Stimulated activated CD8-positive, alpha-beta memory T cell treated with anti-CD3 and anti-CD28 coated beads, Interleukin-15, amount 100 ng/mL, for 24 hours (primary cell): ENCODE measurements at regions not wholly inside any gene's neighbourhood (a gene's known extent, or its start where the extent isn't known, plus 50 kb on each side); places are given as distances from the start of the nearest gene placed in this dataset.

Experiments used
- DNase-seq: peaks from one replicate; pipeline ENCODE4 v3.0.0-alpha.2; 2020; ENCODE audit warnings: low read depth

DNA sequence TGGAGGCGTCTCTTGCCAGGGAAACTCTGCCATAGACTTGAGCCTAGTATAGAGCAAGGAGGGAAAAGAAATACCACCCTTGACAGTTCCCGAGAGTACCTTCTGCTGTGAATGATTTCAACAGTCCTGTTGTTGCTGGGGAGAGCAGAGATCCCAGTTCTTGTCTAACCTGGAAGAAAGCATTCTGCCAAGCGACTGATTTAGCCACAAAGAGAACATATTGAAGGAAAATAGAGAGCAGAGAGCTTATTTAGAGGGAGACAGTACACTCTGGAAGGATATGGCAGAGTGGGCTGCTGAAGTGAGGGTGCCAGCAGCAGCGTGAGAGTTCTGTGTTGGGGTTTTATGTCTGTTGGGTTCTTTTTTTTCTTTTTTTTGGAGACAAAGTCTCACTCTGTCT, 966.9 kb upstream of the TMEM132C start:
- no peak for DNase-seq

DNA sequence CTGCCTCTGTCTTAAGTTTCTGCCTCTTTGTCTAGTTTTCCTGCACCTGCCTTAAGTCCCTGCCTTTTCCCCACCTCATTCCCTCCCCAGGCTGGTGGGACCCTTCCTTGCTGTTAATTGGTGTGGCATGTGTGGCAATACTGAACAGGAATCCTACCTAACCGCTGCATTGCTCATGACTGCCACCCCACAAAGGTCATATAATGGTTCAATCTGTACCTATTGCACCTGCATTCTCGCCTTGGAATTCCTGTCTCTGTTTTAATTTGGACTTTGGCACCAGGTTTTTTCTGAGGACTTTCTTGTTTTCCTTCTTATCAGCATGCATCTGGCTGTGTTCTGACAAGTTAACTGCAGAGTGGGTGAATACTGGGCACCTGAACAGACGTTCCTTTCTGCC, 966.2 kb upstream of the TMEM132C start:
- DNase-seq, result no peak

DNA sequence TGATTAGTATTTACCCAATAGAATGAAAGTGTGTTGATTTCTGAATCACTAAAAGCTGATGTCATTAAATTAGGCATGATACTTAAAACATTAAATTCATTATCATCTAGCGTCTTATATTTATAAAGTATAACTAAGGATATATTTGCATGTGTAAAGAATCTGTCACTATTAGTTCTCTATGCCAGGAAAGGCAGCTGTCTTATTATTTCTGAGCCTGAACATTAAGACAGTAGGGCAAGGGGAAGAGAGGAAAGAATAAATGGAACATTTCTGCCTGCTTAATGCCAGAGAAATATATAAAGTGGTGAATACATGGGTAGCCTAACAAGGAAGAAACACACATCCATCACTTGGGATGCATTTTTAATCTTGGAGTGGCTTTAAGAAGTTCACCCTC, 965.1 kb upstream of the TMEM132C start:
- no peak for DNase-seq

DNA sequence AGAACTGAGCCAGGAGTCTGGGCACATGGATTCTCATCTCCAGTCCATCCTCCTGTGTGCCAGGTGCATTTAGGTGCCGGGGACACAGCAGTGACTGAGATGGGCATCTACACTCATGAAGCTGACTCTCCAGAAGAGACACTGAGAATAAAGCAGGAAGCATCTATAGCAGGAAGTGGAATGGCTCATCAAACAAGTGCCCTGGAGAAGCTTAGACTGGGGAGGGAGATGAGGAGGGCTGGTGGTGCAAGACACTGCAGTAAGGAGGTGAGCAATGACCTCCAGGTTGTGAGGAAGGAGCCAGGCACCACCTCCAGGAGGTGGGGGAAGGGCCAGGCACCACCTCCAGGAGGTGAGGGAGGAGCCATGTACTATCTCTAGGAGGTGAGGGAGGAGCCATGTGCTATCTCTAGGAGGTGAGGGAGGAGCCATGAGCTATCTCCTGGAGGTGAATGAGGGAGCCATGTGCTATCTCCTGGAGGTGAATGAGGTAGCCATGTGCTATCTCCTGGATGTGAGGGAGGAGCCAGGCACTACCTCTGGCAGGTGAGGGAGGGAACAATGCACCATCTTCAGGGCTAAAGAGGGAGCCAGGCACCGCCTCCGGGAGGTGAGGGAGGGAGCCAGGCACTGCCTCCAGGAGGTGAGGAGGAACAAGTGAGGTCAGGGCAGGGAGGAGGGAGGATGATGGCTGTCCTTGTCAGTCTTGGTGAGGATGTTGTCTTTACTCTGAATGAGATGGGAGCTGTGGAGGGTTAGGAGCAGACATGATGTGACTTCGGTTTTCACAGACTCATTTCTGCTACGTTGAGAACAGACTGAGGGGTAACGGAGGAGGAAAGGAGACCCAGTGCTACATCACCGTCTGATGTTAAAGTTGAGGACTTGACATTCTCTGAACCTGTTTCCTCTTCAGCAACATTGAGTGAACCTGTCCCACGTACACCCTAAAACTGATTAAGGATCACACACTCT, 961.9 kb upstream of the TMEM132C start:
- no peak for DNase-seq

DNA sequence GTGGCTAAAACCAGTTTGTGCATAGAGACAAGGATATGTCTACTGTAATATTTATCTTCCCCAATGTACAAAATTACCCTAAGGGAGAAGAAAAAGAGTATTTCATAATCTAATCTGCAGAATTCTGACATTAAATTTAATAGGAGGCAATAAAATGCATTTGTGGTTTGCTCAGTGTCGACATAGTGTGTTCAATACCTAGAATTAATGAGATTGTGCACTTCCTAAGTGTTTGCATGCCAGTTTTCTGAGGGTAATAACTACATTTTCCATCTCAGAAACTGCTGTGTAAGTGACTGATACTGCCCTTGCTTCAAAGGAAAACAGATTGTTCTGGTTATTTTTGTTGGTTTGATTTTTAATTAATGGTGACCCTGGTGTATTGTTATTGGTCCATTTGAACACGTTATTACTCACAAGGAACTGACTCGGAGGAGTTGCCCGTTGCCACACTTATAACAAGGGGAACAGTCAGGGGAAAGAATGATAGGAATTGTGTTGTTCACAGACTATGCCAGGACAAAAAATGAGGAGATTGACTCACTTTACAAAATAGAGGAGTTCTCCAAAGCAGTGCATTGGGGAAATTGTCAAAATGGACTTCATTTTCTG, 960.3 kb upstream of the TMEM132C start:
- no peak for DNase-seq

DNA sequence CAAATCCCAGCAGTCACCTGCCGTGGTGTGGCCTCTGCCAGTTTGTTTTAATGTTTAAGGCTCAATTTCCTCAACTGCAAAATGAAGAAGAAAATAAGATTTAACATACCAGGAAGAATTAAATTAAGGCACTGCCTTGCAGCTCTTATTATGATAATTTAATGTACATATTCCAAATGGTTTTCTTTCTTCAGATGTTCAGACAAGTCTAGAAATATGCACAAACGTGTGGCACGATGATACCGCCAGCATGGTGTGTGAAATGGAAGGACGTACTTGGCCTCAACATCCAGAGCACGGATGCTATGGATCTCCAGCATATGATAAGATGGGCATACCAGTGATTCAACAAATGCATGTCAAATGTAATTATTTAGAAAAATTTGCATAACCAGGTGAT, 959.4 kb upstream of the TMEM132C start:
- no peak for DNase-seq

DNA sequence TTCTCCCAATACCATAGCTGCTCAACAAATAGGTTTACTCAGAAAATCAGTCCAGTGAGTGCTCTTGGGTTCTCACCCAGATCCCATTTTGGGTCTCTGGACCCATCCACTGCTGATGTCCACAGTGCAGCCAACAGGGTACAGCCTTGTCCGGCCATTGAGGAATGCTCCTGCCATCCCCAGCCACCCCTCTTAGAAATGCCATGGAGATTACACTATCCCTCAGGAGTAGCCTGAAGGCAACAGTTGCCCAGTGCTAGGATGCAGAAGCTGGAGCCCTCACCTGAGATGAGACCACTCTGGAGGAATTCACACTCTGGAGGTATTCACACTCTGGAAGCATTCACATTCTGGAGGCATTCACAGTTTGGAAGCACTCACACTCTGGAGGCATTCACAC, 958.8 kb upstream of the TMEM132C start:
- DNase-seq, result no peak

DNA sequence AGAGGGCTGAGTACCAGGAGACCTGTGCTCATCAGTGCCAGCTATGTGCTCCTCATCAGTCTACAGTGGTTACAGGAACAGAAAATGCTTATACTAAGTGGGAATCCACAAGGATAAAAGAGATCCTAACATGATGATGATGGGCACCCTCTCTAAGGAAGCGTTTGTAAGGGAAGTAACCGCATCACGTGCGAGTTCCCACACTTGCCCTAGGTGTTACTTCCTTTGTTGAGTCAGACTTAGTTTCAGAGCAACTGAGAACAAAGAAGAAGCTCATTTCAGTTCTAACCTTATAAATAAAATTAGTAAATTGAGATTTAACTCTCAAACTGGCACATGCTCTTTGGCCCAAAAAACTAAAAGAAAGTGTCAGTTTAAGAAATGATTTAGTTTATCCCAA, 956.4 kb upstream of the TMEM132C start:
- no peak for DNase-seq

DNA sequence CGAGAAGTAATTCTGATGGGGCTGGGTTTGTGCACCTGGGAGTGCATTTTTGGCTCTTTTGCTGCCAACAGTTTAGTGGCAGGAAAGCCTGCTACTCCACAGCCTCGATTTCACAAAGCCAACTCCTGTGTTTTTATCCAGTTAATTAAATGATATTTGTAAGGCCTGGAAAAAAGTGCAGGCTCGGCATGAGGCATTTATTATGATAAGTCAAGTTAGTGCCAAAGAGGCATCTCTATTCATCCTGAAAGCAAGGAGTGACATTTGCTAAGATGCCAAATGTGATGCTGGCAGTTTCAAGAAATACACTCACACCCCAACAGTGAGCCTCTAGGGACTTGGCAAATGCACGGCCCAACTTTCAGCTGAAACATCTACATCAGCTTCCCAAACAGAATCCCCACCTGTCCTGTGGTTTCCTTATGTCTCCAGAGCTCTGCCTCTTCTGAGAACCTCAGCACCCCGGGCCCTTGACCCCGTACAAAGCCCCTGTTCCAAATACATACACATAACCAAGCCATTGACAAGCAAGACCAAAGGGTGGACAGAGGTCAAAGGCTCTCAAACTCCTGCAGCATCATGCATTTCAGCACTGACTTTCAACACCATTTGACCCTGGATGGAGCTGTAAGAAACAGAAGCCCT, 955.1 kb upstream of the TMEM132C start:
- DNase-seq, result no peak

DNA sequence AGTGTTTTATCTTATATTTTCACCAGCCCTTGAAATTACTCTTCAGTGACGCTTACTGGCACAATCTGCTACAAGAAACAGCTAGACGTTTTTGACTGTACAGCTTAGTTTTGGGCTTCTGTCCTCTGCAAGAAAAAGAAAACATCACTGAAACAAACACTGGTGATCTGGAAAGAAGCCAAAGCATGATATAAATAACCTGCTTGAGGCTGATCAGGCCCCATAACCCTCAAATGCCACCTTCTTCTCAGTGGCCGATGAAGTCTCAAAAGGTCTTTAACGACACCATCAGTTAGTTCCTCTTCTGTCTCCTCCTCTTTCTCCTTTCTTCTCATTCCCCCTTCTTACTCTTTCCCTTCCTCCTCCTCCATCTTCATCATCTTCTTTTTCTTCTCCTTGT, 942.3 kb upstream of the TMEM132C start:
- no peak for DNase-seq

DNA sequence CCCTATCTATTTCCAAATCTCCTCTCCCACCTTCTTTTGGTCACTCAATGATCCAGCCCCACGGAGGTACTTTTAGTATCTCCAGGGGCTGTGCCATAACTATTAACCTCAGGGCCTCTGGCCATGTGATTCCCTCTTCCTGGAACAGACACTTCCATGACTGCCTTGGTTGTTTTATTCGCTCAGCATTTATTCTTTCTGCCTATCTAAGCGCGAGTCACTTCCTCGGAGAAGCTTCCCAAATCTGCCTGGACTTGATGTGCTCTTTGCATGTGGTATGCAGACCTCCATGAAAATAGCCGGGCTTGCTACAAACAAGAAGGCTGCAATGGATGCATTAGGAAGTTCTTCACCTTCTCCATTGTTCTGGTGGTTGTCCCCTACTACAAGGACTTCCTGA, 939.0 kb upstream of the TMEM132C start:
- DNase-seq, result no peak

DNA sequence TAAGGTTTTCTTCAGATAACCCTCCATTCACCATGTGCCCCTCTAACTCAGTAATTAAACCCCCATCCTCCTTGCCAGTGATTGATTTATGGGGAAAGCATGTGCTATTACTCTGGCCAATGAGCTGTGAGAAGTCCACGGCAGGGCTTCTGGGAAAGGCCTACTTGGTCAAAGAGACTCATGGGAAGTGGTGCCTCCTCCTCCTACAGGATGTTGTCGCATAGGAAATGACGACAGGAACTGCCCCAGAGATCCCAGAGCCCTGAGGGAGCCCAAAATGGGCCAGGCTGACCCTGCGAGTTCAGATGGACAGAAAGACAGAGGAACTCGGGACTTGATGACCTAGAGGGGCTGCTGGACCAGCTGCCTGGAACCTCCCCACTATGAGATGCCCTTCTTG, 938.1 kb upstream of the TMEM132C start:
- no peak for DNase-seq

DNA sequence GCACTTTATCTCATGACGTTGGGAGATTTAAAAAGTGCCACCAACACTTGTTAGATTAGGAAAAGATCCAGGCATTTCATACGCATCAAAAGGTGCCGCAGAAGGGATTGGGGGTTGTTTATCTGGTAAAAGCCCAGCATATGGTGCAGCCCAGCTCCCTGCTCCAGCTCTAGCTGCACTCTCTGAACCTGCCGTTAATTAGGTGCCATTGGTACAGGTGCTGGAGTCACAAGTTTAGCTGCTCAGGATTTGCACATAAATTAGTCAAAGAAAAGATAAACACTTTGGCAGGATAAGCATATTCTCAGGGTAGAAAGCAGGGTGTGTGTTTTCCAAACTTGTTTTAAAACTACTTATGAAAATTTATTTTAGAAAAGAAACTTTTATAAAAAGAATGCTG, 932.6 kb upstream of the TMEM132C start:
- no peak for DNase-seq

DNA sequence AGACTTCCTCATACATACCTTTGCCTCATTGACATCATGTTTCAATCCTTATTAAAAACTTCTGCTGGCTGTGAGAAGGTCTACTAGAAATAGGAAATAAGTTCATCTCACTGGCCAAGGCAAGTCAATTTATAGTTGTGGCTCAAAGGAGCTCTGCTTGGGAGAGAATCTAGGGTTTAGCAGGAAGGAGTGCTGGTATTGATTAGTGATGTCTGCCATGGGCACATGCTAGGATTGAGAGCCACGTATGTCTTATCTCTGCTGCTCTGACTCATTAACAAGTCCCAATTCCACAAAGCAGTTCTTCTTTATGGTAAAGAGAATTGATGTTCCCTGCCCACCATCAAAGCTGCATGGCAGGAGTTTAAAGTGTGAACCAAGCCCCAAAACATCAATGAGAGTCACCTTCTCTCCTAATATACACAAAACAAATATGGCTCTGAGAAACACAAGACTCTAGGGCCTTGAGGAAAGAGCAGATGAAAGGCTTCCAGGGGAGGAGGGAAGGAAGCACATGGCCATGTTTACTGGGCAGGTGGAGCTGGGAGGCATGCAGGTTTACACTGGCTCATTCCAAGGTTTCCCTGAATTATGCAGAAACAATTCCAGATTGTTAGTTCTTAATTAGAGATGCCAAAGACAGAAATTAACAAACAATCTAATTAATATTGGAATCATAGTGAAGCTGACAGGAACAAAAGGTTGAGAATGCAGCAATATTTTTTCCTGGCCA, 931.9 kb upstream of the TMEM132C start:
- no peak for DNase-seq

DNA sequence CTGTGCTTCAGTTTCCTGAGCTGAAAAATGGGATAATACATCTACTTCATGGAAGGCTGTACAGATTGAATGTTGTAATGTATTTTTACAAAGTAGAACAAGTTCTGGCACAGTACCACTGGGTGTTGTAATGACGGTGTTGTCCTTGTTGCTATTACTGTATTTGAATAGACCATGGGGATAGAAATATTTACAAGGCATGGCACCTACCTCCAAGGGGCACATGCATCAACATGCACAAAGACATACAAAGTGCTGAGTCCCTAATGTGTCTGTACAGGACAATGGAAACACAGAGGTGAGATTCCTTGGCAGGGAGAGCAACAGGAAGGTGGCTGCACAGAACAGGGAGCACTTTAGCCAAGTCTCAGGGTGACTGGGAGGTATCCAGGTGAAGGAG, 930.6 kb upstream of the TMEM132C start:
- no peak for DNase-seq

DNA sequence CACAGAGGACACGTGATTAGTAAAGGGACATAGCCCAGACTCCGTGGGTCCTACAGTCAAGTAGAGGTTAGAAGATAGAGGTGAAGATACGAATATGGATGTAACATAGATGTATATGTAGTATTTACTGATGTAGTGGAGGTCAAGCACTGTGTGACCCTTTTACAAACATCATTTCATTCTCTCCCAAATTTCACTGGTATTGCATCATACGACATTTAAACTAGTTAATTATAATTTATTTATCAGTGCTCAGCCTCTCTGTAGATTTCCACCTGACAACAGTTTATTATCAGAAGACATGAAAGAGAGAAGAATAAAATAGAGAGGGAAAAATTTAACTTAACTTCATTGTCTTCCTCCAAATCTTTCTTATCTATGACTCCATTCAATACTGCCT, 927.9 kb upstream of the TMEM132C start:
- DNase-seq, result no peak

DNA sequence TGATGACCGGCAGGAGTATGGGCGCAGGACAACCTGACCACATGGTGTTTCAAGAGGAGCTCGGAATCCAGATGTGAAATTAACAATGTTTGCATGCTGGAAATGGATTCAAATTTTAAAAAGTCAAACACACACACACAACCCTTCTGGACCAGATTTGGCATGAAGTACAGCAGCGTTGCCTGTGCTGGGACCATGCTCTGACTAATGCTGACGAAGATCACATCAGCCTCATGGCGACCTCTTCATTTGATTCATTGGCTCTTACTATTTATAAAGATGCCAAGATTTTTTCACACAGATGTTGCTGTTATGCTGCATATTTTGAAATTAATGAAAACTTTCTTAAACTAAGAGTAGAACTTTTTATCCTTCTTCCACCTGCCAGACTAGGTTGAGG, 926.6 kb upstream of the TMEM132C start:
- no peak for DNase-seq

DNA sequence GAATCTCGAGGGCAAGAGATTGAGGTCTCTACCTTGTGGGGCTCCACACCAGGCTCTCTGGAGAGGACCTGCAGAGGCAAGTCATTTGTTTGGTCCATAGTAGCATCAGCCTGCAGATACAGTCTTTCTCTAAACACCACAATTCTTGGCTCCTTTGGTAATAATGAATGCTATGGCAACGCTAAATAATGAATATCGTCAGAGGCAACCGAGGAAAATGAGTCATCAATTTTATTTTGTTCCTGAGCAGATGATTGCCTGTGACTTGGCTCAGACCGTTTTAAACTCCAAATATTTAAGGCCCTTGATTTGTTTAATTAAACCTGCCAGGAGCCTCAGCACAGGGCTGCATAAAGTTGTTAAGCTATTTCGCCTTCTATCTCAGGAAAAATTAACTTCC, 924.1 kb upstream of the TMEM132C start:
- no peak for DNase-seq

DNA sequence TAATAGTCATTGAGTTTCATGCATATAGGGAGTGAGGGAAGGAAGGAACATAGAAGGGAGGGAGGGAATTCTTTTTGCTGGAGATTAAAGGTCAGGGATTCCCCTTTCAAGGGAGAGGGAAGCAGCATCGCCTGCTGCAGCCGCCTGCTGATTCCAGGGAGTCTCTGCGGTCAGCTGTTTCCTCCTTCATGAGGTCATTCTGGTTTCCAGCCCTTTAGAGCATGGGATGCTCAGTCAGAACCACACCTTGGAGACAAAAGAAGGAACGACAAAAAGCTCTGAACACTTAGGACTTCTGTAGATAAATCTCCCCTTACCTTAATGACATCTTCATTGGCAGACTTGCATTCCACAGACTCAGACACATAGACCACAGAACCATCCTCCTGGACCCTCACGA, 923.0 kb upstream of the TMEM132C start:
- no peak for DNase-seq

DNA sequence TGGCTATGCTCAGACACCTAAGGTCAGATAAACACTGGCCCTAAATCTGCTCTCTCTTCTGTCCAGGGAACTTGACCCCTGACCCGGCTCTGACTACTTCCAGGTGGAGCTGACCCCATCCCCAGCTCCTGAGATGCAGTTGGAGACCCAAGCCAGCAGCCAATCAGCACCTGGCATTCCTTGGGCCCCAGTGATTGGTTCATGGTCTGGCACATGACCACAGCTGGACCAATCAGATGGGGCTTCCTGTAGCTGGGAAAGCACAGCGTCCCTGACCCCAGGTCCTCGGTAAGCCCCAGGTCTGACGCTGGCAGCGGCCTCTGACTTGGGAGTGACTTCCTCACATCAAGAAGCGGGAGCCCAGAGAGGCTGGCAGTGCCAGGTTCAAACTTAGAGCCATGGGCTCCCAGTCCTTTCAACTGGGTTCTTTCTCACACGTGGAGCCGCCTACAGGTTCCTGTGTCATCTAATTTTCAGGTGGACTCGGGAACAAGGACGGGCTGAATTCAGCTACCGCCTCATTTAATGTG, 915.4 kb upstream of the TMEM132C start:
- DNase-seq, result no peak

DNA sequence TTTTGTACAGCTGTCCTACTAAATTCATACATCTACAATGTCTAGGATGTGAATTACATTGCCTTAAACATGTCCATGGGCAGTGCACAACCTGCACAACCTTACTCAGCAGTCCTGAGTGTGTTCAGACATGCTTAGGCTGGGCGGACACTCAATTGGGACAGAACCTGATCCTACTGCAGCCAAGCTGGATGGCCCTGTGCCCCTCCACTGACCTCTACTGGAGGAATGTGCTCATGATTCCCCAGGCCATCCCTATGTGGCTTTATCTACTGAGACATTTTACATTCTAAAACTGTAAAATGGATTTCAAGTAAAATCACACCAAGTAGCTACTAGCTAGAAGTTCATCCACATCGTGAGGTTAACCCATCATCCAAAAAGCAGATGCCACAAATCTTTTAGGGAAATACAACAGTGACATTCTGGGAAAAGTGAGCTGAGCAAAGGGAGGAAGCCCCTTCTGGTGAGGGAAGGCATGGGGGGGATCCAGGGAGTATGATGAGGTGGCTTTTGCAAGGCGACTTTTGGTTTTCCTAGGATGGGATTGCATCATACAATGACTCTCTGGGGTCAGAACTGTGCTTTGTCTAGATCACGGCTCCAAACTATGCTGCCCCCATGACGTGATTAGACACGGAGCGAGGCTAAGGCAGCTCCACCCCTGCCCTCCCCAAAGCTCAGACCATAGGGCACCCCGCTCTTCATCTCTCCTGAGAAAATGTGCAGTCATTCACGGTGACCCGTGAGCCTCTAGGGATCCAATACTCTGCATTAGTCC, 911.7 kb upstream of the TMEM132C start:
- no peak for DNase-seq
